HEK293 (cell line): ENCODE measurements at regions not wholly inside any gene's neighbourhood (a gene's known extent, or its start where the extent isn't known, plus 50 kb on each side); places are given as distances from the start of the nearest gene placed in this dataset.

Source experiments
- CTCF ChIA-PET: fragments of 350-600 bp; formaldehyde crosslinking; extraction: SDS; loops from one replicate; lab custom pipeline; 2021; ENCODE audit warnings: antibody characterized with exemption; lab: Yijun Ruan, JAX
- POLR2A ChIA-PET: fragments of 300-600 bp; formaldehyde crosslinking; extraction: SDS; loops from one replicate; lab custom pipeline; 2020; ENCODE audit warnings: antibody characterized with exemption, inconsistent platforms; lab: Yijun Ruan, JAX
- H3K27ac ChIP-seq: fragments of 200-500 bp; sonication (Bioruptor generic); 2 replicates; pipeline ENCODE4 v1.5.1; 2014; ENCODE audit warnings: low read depth, low read length, control low read depth, inconsistent platforms; ENCODE audit errors: extremely low read depth
- H3K36me3 ChIP-seq, 2 experiments: fragments of 200-500 bp in 1 of 2; sonication (Bioruptor generic) in 1 of 2; 1 replicate in 1 of 2; 2 replicates in 1 of 2; pipeline ENCODE4 v1.5.1; 2014 to 2017; ENCODE audit warnings: inconsistent platforms in 2 of 2, low read length in 2 of 2; ENCODE audit not compliant: control insufficient read depth in 2 of 2, insufficient read depth in 1 of 2
- H3K4me1 ChIP-seq: fragments of 200-500 bp; sonication (Bioruptor generic); 2 replicates; pipeline ENCODE4 v1.5.1; 2014; ENCODE audit warnings: mild to moderate bottlenecking, low read length, inconsistent platforms; ENCODE audit not compliant: control insufficient read depth, insufficient read depth
- H3K4me3 ChIP-seq: 2 replicates; pipeline ENCODE4 v1.5.1; 2011; ENCODE audit warnings: low read depth, mild to moderate bottlenecking, control low read depth, low read length, moderate library complexity
- H3K9me3 ChIP-seq: fragments of 200-500 bp; sonication (Bioruptor generic); 2 replicates; pipeline ENCODE4 v1.5.1; 2014; ENCODE audit warnings: low read depth, low read length, inconsistent platforms; ENCODE audit not compliant: control insufficient read depth, insufficient read depth
- FEZF1 ChIP-seq: fragments of 450-650 bp; formaldehyde crosslinking; IDR thresholded peaks from 2 replicates; pipeline ENCODE4 v1.5.1; 2016; ENCODE audit warnings: missing biosample characterization, missing genetic modification characterization
- ZFHX2 ChIP-seq: fragments of 450-650 bp; formaldehyde crosslinking; conservative IDR thresholded peaks from 2 replicates; pipeline ENCODE4 v1.5.1; 2016; ENCODE audit warnings: missing biosample characterization, missing genetic modification characterization
- ZNF239 ChIP-seq: fragments of 450-650 bp; formaldehyde crosslinking; IDR thresholded peaks from 2 replicates; pipeline ENCODE4 v1.5.1; 2016; ENCODE audit warnings: missing biosample characterization, missing genetic modification characterization
- ZNF311 ChIP-seq: fragments of 450-650 bp; formaldehyde crosslinking; IDR thresholded peaks from 2 replicates; pipeline ENCODE4 v1.5.1; 2017; ENCODE audit warnings: missing biosample characterization, missing genetic modification characterization, borderline replicate concordance
- ZNF37A ChIP-seq: fragments of 450-650 bp; IDR thresholded peaks from 2 replicates; pipeline ENCODE4 v1.5.1; 2018; ENCODE audit warnings: missing biosample characterization, missing genetic modification characterization
- ZNF423 ChIP-seq: fragments of 450-650 bp; formaldehyde crosslinking; IDR thresholded peaks from 2 replicates; pipeline ENCODE4 v1.5.1; 2016; ENCODE audit warnings: missing biosample characterization, missing genetic modification characterization
- ZNF776 ChIP-seq: fragments of 450-650 bp; formaldehyde crosslinking; IDR thresholded peaks from 2 replicates; pipeline ENCODE4 v1.5.0; 2017; ENCODE audit warnings: missing biosample characterization, missing genetic modification characterization, borderline replicate concordance
- TF ChIP-seq, protein P1 (sequence below): fragments of 450-650 bp; formaldehyde crosslinking; IDR thresholded peaks from 2 replicates; pipeline ENCODE4 v1.5.1; 2016; ENCODE audit warnings: missing biosample characterization, missing genetic modification characterization
- TF ChIP-seq, protein P2 (sequence below): fragments of 450-650 bp; formaldehyde crosslinking; IDR thresholded peaks from 2 replicates; pipeline ENCODE4 v1.5.1; 2016; ENCODE audit warnings: missing biosample characterization, missing genetic modification characterization
- TF ChIP-seq, protein P3 (sequence below): fragments of 450-650 bp; formaldehyde crosslinking; IDR thresholded peaks from 2 replicates; pipeline ENCODE4 v1.5.1; 2016; ENCODE audit warnings: missing biosample characterization, missing genetic modification characterization
- TF ChIP-seq, protein P4 (sequence below): fragments of 450-650 bp; formaldehyde crosslinking; IDR thresholded peaks from 2 replicates; pipeline ENCODE4 v1.5.1; 2016; ENCODE audit warnings: missing biosample characterization, missing genetic modification characterization
- TF ChIP-seq, protein P5 (sequence below): fragments of 450-650 bp; formaldehyde crosslinking; IDR thresholded peaks from 2 replicates; pipeline ENCODE4 v1.5.1; 2016; ENCODE audit warnings: missing biosample characterization, missing genetic modification characterization

DNA sequence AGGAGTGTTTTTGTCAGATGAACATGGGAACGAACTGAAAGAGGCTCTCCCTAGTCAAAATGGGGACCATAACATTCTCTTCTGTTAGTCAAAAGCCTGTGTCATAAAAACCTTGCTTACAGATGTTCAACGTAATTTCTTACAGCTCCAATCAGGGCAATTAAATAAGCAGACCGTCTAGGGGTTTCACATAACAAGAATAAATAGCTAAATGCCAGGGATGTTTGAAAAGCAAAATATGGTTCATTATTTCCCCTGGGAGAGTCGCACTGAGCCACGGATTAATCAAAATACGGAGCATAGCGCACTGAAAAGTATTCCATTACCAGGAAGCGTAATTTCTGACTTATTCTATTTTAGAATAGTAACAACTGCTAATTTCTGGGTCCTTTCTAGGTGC lies 63.7 kb upstream of the MRI1 start (continued):
- TF ChIP-seq, protein P1, sequence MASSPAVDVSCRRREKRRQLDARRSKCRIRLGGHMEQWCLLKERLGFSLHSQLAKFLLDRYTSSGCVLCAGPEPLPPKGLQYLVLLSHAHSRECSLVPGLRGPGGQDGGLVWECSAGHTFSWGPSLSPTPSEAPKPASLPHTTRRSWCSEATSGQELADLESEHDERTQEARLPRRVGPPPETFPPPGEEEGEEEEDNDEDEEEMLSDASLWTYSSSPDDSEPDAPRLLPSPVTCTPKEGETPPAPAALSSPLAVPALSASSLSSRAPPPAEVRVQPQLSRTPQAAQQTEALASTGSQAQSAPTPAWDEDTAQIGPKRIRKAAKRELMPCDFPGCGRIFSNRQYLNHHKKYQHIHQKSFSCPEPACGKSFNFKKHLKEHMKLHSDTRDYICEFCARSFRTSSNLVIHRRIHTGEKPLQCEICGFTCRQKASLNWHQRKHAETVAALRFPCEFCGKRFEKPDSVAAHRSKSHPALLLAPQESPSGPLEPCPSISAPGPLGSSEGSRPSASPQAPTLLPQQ = no peak
- TF ChIP-seq, protein P2, sequence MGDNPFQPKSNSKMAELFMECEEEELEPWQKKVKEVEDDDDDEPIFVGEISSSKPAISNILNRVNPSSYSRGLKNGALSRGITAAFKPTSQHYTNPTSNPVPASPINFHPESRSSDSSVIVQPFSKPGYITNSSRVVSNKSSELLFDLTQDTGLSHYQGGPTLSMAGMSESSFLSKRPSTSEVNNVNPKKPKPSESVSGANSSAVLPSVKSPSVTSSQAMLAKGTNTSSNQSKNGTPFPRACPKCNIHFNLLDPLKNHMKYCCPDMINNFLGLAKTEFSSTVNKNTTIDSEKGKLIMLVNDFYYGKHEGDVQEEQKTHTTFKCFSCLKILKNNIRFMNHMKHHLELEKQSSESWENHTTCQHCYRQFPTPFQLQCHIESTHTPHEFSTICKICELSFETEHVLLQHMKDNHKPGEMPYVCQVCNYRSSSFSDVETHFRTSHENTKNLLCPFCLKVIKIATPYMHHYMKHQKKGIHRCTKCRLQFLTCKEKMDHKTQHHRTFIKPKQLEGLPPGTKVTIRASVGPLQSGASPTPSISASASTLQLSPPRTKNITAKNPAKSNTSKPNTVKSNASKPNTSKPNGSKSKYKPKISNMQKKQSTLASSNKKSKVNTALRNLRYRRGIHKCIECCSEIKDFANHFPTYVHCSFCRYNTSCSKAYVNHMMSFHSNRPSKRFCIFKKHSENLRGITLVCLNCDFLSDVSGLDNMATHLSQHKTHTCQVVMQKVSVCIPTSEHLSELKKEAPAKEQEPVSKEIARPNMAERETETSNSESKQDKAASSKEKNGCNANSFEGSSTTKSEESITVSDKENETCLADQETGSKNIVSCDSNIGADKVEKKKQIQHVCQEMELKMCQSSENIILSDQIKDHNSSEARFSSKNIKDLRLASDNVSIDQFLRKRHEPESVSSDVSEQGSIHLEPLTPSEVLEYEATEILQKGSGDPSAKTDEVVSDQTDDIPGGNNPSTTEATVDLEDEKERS (tag by site-specific recombination) = no peak
- TF ChIP-seq, protein P3, sequence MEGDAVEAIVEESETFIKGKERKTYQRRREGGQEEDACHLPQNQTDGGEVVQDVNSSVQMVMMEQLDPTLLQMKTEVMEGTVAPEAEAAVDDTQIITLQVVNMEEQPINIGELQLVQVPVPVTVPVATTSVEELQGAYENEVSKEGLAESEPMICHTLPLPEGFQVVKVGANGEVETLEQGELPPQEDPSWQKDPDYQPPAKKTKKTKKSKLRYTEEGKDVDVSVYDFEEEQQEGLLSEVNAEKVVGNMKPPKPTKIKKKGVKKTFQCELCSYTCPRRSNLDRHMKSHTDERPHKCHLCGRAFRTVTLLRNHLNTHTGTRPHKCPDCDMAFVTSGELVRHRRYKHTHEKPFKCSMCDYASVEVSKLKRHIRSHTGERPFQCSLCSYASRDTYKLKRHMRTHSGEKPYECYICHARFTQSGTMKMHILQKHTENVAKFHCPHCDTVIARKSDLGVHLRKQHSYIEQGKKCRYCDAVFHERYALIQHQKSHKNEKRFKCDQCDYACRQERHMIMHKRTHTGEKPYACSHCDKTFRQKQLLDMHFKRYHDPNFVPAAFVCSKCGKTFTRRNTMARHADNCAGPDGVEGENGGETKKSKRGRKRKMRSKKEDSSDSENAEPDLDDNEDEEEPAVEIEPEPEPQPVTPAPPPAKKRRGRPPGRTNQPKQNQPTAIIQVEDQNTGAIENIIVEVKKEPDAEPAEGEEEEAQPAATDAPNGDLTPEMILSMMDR (tag by site-specific recombination) = no peak
- no peak for TF ChIP-seq ZNF776 (tag by site-specific recombination)
- no peak for TF ChIP-seq ZNF423 (tag by site-specific recombination)
- no peak for TF ChIP-seq ZFHX2 (tag by site-specific recombination)

DNA sequence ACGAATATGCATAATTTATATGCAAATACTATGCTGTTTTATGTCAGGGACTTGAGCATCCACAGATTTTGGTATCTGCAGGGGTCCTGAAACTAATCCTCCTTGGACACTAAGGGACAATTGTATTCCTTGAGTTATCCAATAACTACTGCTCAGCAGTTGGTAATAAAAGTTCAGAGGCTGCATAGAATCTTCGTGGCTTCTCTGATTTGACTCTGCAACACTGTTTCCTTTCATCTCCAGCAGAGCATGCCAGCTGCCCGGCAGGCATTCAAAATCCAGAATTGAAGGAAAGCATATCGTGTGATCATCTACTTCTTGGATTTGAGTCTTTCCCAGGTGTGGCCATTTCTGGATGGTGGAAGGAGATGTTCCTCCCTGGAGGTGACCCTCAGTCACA lies 64.5 kb upstream of the MRI1 start:
- TF ChIP-seq ZNF311 (tag by site-specific recombination) (no peak), ZNF239 (tag by site-specific recombination) (no peak)
- TF ChIP-seq, protein P4, sequence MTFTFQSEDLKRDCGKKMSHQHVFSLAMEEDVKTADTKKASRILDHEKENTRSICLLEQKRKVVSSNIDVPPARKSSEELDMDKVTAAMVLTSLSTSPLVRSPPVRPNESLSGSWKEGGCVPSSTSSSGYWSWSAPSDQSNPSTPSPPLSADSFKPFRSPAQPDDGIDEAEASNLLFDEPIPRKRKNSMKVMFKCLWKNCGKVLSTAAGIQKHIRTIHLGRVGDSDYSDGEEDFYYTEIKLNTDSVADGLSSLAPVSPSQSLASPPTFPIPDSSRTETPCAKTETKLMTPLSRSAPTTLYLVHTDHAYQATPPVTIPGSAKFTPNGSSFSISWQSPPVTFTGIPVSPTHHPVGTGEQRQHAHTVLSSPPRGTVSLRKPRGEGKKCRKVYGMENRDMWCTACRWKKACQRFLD = no peak
- Histone ChIP-seq H3K4me3 (no peak overlapping the region), H3K4me1 (no peaks in the 10 kb centered on the region), H3K9me3 (no peaks in the 10 kb centered on the region), H3K27ac (no peak overlapping the region), H3K36me3 (no peaks in the 10 kb centered on the region)
- CTCF ChIA-PET = no interaction called here
- POLR2A ChIA-PET = no interaction called here

DNA sequence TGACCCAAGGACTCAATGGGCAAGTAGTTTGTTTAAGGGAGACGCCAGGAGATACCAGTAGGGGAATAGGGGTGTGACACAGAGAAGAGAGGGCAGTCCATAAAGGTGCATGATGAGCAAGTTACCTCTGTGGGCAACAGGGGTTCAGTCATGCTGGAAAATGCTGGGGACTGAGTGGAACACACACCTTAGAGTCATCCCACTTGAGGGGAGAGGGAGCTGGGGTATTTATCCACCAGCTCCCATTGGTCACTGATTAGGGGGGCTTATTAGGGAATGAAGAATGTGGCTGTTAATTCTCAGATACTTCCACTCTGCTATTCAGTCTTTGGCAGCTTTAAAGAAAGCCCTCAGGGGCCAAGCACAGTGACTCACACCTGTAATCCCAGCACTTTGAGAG lies 67.5 kb upstream of the MRI1 start:
- no peaks in the 10 kb centered on the region for H3K36me3 ChIP-seq
- POLR2A ChIA-PET = no interaction called here
- H3K9me3 ChIP-seq = no peaks in the 10 kb centered on the region
- no peaks in the 10 kb centered on the region for H3K4me1 ChIP-seq
- TF ChIP-seq, protein P5, sequence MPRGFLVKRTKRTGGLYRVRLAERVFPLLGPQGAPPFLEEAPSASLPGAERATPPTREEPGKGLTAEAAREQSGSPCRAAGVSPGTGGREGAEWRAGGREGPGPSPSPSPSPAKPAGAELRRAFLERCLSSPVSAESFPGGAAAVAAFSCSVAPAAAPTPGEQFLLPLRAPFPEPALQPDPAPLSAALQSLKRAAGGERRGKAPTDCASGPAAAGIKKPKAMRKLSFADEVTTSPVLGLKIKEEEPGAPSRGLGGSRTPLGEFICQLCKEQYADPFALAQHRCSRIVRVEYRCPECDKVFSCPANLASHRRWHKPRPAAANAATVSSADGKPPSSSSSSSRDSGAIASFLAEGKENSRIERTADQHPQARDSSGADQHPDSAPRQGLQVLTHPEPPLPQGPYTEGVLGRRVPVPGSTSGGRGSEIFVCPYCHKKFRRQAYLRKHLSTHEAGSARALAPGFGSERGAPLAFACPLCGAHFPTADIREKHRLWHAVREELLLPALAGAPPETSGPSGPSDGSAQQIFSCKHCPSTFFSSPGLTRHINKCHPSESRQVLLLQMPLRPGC (tag by site-specific recombination) = no peak
- no peak for TF ChIP-seq FEZF1 (tag by site-specific recombination)
- peak; percentile 94 for TF ChIP-seq ZNF37A
- CTCF ChIA-PET = interaction anchor here (1.1 to 1.6 kb wide), 2 partner anchors 24 to 107 kb away, joined by 3 to 7 read pairs; no protein-coding TSS in a partner anchor
- H3K27ac ChIP-seq = no peak overlapping the region
- no peak overlapping the region for H3K4me3 ChIP-seq
